ENCODE measurements at regions not wholly inside any gene's neighbourhood (a gene's known extent, or its start where the extent isn't known, plus 50 kb on each side); places are given as distances from the start of the nearest gene placed in this dataset.
"Not testable (repeated sequence)": the region's sequence is repeated elsewhere in the genome, so short reads cannot be mapped to it uniquely, and the experiment has no call there.

DNA sequence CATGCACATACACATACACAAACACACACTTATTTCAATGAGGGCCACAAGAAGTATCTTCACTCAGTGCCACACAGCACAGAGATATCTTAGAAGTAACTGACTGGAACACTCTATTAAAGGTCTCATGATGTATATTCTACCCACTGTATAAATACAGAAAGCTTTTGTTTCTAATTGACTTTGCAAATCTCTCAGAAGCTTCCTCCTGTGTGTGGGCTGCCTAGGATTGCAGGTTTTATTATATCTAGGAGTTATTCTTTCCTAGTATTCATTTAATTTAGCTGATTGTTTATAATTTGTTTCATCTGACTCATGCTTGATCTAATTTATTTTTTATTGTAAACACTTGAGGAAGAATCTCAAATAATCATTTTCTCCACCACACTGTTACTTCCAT is 262.4 kb upstream of the ACTBL2 start:
- intact Hi-C loops (cut with DNase I), result no loop called here

DNA sequence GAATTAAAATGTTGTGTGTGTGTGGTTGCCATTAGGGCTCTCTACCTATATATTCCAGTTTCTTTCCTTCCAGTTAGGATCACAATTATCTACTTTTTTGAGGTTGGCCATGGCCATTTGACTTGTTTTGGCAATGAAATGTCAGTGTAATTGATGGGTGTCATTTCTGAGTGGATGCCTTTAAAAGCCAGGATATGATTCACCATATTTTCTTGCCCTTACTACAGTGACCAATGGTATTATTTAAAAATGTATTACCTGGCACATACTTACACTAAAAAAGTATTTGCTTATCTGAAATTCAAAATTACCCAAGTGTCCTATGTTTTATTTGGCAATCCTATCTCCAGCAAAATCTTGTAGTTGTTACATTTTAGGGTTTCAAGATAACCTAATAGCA is 258.7 kb upstream of the ACTBL2 start:
- intact Hi-C loops (cut with DNase I), result no loop called here
- DNase-seq, result no peak

More for the DNA sequence above, 262.4 kb upstream of the ACTBL2 start:
- no peak for DNase-seq

- intact Hi-C loops (cut with DNase I), result no loop called here
- no peak for DNase-seq
Measured at GRCh38 chr5:57738787-57739186, 256.2 kb upstream of the ACTBL2 start.

DNA sequence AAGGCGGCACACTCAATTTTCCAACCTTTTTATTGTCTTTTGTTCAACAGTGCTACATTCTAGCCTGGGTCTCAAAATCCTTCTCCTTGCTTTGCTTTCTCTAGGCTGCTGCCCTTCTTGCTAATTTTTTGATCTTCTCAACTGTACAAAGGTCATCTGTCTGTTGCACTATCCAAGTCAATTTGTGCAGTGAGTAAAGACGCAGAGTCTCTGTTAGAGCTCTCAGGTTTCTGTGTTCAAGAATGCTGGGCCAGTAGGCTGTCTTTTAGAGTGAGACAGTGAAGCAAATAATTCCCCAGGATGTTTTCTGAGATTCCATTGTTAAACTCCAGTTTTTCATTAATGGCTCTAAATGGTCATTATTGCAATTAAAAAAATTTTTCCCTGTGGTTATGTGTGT is 255.7 kb upstream of the ACTBL2 start:
- no peak for DNase-seq
- intact Hi-C loops (cut with DNase I), result no loop called here

DNA sequence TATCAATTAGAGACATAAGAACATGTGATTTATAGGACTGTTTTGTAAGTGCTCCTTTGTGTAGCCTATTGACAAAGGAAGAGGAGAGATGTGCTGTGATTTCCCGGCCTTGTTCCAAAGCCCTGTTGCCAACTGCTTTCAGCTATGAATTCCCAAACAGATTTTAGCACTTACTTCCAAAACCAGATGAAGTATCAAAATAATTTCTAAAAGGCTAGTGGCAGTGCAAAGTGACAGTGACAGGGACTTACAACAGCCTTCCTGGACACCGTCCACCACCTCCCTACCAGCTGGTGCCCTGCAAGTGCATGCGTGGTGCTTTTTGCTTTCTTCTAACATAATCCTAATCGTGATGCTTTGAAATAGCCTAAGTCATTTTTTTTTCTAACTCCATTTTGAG is 254.1 kb upstream of the ACTBL2 start:
- intact Hi-C loops (cut with DNase I), result no loop called here
- DNase-seq, result peak; percentile 8 to 92 (median 48)

DNA sequence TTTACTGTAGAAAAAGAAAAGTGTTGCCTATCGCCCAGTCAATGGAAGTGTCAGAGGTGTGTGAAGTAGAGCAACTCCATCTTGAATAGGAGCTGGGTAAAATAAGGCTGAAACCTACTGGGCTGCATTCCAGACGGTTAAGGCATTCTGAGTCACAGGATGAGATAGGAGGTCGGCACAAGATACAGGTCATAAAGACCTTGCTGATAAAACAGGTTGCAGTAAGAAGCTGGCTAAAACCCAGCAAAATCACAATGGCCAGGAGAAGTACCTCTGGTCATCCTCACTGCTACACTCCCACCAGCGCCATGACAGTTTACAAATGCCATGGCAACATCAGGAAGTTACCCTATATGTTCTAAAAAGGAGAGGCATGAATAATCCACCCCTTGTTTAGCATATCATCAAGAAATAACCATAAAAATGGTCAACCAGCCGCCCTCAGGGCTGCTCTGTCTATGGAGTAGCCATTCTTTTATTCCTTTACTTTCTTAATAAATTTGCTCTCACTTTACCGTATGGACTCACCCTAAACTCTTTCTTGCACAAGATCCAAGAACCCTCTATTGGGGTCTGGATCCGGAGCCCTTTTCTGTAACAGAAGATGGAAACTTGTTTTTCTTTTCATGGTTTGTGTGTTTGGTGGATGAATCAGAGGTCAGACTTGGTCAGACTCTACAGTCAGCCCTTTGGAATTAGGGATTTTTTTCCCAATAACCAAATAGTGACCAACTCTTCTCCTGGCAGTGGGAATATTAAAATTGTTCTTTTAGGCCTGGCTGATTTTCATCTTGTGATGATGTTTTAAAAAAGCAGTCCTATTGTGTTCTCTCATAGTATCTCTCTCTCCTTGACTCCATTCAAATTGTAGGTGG is 252.9 kb upstream of the ACTBL2 start:
- intact Hi-C loops (cut with DNase I); DNase-seq: not testable (repeated sequence)

GRCh38 chr5:57734296-57734695 is 251.7 kb upstream of the ACTBL2 start:
- DNase-seq, result no peak
- intact Hi-C loops (cut with DNase I), result no loop called here

DNA sequence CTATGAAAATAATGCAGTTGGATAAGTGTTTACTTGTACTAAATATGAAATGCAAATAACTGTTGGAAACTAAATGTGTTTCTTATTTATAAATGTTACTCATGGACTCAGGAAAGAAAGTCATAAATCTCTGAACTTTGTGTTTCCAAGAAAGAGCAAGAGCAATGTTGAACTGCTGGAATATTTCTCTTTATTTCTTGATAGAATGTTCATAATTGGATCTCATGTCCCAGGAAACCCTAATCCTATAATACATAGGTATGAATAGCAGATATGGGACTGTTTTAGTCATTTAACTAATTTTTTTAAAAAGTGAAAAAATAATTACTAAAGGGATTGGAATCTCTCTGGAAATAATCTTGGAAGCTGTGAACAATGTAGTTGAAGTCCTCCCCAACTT is 245.0 kb upstream of the ACTBL2 start:
- intact Hi-C loops (cut with DNase I), result no loop called here
- DNase-seq, result no peak

- intact Hi-C loops (cut with DNase I), result no loop called here
- DNase-seq, result no peak
Measured at GRCh38 chr5:57725658-57726504, 243.3 kb upstream of the ACTBL2 start.

DNA sequence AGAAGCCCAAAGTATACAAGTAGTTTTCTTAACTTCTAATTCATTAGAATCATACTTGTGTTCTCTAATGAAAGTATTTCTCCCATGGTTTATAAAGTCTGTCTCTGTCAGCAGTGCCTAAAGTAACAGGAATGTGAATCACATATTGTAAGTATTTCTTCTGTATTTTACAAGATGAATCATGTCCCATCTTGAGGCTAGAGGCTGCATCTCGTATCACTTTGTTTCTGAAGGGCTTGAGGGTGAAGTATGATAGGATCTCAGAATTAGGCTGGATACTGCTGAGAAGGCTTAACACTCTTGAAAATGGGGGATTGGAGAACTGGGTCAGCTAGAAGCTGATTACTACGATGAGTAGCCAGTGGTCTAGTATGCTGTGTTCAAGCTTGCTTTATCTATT is 242.2 kb upstream of the ACTBL2 start:
- DNase-seq, result no peak
- intact Hi-C loops (cut with DNase I), result no loop called here

GRCh38 chr5:57721226-57721625 is 238.6 kb upstream of the ACTBL2 start:
- no peak for DNase-seq
- intact Hi-C loops (cut with DNase I), result no loop called here

DNA sequence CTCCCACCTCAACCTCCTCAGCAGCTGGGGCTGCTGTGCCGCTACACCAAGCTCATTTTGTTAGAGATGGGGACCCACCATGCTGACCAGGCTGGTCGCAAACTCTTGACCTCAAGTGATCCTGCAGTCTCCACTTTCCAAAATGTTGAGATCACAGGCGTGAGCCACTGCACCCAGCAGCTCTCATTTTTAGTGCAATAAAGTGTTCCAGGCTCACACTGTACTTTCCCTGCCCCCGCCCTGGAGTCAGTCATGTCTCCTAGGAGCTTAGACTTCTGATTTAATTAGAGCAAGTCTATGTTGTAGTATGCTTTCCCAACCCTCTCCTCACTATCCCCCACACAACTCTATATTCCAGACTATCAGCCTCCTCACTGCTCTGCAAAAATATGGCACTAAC is 238.0 kb upstream of the ACTBL2 start:
- intact Hi-C loops (cut with DNase I), result no loop called here
- peak in 7 of 10 donors; percentile 10 to 83 (median 30) for DNase-seq

- intact Hi-C loops (cut with DNase I), result no loop called here
- DNase-seq, result no peak
Measured at GRCh38 chr5:57719216-57719615, 236.6 kb upstream of the ACTBL2 start.

GRCh38 chr5:57718155-57718554 is 235.5 kb upstream of the ACTBL2 start:
- DNase-seq, result no peak

DNA sequence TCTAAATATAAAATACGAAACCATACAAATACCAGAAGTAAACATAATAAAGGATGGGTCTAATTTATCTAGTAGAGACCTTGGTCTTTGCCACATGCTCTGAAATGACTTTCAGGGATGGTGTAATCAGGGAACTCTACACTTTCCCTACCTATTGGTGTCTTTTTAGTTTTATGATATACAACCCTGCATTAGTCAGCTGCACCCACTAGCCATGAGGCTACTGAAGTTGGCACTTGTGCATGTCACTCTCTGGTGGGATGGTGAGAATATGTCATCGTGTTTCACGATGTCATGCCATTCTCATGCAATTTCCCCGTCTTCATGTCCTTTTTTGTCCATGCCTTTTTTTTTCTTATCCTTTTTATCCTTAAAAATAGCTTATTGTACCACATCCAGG is 234.9 kb upstream of the ACTBL2 start:
- DNase-seq, result no peak
- intact Hi-C loops (cut with DNase I), result no loop called here

More at GRCh38 chr5:57718155-57718554, 235.5 kb upstream of the ACTBL2 start:
- intact Hi-C loops (cut with DNase I), result no loop called here

GRCh38 chr5:57716661-57717060 is 234.1 kb upstream of the ACTBL2 start:
- no peak for DNase-seq
- intact Hi-C loops (cut with DNase I), result no loop called here

DNA sequence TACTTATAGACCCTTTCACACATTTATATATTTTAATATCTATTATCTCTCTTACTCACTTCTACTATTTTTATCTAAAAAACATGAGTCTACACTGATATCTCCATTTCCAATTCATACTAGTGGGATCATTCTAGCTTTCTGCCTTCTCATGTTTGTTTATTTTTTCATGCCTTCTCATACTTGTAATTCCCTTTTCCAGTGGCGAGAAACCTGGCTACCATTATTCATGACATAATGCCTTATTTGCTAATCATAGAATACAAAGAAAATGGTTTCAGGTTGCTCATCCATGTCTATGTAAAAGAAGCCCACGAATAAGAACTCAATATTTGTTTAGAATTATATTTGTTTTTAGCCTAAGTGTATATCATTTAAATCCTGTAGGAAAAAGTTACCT is 232.7 kb upstream of the ACTBL2 start:
- no peak for DNase-seq
- intact Hi-C loops (cut with DNase I), result no loop called here

DNA sequence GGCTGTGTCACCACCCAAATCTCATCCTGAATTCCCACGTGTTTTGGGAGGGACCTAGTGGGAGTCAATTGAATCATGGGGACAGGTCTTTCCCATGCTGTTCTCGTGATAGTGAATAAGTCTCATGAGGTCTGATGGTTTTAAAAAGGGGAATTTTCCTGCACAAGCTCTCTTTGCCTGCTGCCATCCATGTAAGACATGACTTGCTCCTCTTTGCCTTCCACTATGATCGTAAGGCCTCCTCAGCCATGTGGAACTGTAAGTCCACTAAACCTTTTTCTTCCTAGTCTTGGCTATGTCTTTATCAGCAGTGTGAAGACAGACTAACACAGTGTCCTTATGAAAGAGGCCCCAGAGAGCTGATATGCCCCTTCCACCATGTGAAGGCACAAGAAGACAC is 230.9 kb upstream of the ACTBL2 start:
- intact Hi-C loops (cut with DNase I); DNase-seq: not testable (repeated sequence)

DNA sequence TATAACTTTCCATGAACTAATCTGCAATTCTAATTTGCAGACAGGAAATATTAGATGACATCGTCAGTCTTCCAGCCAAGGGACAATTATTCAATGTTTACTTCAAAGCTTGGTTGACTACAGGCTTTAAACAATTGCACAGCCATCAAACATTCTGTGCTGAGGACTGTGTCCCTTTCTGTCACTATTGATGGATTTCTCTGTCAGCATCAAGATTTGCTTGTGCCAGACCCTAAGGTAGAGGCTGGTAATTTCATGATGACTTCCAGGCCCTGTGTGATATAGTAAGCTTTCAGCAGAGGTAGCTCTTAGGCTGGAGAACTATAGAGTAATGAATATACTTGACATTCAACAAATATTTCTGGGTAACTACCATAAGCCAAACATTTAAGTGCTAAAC is 229.3 kb upstream of the ACTBL2 start:
- no peak for DNase-seq
- intact Hi-C loops (cut with DNase I), result no loop called here

DNA sequence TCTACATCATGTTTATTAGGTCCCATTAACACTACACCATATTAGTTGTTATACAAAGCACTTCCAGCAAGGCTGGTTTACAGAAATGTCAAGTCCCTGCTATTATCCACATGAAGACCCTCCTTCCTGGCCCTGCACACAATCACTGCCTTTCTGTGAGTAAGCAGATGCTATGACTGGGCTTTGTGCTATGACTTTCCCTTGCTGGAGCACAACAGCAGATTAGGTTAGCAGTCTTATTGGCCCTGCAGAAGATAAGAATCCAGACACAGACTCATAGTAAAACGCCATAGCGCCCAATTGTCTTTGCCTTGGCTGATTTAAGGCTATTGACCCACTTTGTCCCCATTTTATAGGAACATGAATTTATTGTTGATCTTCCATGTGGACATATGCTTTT is 228.9 kb upstream of the ACTBL2 start:
- no peak for DNase-seq
- intact Hi-C loops (cut with DNase I), result no loop called here

DNA sequence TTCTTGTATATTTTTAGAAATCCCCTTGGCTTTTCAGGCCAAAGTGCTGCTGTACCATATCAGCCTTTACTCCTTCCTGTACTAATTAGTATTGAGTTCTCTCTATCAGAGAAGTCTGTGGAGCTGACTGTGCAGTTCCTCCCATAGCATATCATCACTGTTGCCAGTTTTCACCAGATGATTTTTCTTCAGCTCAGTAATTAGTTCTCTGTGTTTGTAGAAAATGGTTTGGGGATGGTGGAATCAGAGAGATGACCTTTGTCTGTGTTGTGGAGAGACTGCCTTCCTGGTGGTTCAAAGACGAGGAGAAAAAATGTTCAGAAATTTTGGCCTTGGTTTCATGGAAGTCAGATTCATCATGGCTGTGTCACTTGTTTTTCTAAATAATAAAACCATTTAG is 227.5 kb upstream of the ACTBL2 start:
- DNase-seq, result no peak
- intact Hi-C loops (cut with DNase I), result no loop called here

DNA sequence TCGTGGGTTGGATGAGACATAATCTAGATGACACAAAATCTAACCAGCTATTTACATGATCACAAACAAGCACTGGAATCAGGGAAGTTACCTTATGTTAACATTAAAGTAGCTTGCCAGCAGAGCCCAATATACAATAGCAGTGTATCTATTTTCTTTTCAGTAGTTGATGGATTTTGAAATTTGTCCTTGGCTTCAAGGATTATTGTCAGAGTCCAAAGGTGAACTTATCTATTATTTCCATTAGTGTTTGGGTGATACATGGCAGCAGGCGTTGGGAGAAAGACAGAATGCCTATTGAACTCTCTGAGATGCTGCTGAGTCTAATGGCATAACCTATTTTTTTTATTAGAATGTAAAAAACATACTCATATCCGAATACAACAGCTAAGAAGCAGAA is 223.2 kb upstream of the ACTBL2 start:
- intact Hi-C loops (cut with DNase I), result no loop called here
- DNase-seq, result no peak
